Nephron progenitor cell (in vitro differentiated cells): ENCODE measurements at regions not wholly inside any gene's neighbourhood (a gene's known extent, or its start where the extent isn't known, plus 50 kb on each side); places are given as distances from the start of the nearest gene placed in this dataset.

Source experiments
- DNase-seq: peaks from one replicate; pipeline ENCODE4 v3.0.0; 2021
- H3K27ac Mint-ChIP-seq: 2 replicates; pipeline ENCODE4 v1.8.0; 2021; ENCODE audit warnings: mild to moderate bottlenecking, moderate library complexity, mixed read lengths
- H3K27me3 Mint-ChIP-seq: 2 replicates; pipeline ENCODE4 v1.8.0; 2021; ENCODE audit warnings: mild to moderate bottlenecking, low read depth, mixed read lengths; ENCODE audit not compliant: poor library complexity
- H3K36me3 Mint-ChIP-seq: 2 replicates; pipeline ENCODE4 v1.8.0; 2021; ENCODE audit warnings: low read depth, mixed read lengths
- H3K4me1 Mint-ChIP-seq: 2 replicates; pipeline ENCODE4 v1.8.0; 2021; ENCODE audit warnings: mixed read lengths
- H3K4me3 Mint-ChIP-seq: 2 replicates; pipeline ENCODE4 v1.8.0; 2021; ENCODE audit warnings: mild to moderate bottlenecking, moderate library complexity, mixed read lengths
- H3K9me3 Mint-ChIP-seq: 2 replicates; pipeline ENCODE4 v1.8.0; 2021; ENCODE audit warnings: mild to moderate bottlenecking, moderate library complexity, mixed read lengths
- TF ChIP-seq, protein P1 (sequence below): fragments of 200-600 bp; sonication (generic); IDR thresholded peaks from 2 replicates; pipeline ENCODE4 v1.5.0; 2021; ENCODE audit warnings: antibody characterized with exemption

DNA sequence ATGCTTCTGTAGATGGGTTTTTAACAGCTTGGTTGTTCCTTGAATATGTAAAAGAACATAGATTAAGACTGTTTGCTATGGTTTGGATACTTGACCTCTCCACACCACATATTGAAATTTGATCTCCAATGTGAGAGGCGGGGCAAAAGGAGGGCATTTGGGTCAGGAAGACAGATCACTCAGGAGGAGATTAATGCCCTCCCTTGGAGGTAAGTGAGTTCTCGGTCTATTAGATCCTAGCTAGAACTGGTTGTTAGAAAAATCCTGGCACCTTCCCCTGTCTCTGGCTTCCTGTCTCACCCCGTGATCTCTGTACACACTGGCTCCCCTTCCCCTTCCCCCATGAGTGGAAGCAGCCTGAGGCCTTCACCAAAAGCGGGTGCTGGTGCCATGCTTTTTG, 281.1 kb upstream of the ANKRD55 start:
- Mint-ChIP-seq H3K4me1 (peaks cover 87% of the 10 kb centered on the region), H3K27me3 (no peaks in the 10 kb centered on the region), H3K4me3 (no peak overlapping the region), H3K27ac (peak overlapping the region; percentile 80), H3K36me3 (no peaks in the 10 kb centered on the region), H3K9me3 (no peaks in the 10 kb centered on the region)
- peak; percentile 29 for DNase-seq
- TF ChIP-seq, protein P1, sequence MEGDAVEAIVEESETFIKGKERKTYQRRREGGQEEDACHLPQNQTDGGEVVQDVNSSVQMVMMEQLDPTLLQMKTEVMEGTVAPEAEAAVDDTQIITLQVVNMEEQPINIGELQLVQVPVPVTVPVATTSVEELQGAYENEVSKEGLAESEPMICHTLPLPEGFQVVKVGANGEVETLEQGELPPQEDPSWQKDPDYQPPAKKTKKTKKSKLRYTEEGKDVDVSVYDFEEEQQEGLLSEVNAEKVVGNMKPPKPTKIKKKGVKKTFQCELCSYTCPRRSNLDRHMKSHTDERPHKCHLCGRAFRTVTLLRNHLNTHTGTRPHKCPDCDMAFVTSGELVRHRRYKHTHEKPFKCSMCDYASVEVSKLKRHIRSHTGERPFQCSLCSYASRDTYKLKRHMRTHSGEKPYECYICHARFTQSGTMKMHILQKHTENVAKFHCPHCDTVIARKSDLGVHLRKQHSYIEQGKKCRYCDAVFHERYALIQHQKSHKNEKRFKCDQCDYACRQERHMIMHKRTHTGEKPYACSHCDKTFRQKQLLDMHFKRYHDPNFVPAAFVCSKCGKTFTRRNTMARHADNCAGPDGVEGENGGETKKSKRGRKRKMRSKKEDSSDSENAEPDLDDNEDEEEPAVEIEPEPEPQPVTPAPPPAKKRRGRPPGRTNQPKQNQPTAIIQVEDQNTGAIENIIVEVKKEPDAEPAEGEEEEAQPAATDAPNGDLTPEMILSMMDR, result no peak

DNA sequence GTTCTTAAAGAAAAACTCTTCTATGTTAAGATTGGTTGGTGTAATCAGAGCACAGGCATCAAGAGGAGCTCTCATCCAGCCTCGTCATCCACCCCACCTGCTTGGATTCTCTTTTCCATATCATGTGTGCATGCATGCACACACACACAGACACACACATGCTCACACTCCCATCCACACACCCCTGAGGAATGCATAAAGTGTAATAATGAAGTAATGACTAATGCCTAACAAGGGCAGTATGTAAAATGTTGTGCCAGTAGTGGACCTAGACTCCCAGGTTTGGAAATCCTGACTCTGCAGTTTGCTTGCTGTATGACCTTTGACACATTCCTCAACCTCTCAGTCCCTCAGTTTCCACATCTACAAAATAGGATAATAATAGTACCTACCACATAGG, 280.0 kb upstream of the ANKRD55 start:
- Mint-ChIP-seq H3K4me3 (no peak overlapping the region), H3K27ac (no peak overlapping the region), H3K27me3 (no peaks in the 10 kb centered on the region), H3K4me1 (peaks cover 79% of the 10 kb centered on the region), H3K9me3 (no peaks in the 10 kb centered on the region), H3K36me3 (no peaks in the 10 kb centered on the region)
- TF ChIP-seq, protein P1, result no peak
- DNase-seq, result no peak

DNA sequence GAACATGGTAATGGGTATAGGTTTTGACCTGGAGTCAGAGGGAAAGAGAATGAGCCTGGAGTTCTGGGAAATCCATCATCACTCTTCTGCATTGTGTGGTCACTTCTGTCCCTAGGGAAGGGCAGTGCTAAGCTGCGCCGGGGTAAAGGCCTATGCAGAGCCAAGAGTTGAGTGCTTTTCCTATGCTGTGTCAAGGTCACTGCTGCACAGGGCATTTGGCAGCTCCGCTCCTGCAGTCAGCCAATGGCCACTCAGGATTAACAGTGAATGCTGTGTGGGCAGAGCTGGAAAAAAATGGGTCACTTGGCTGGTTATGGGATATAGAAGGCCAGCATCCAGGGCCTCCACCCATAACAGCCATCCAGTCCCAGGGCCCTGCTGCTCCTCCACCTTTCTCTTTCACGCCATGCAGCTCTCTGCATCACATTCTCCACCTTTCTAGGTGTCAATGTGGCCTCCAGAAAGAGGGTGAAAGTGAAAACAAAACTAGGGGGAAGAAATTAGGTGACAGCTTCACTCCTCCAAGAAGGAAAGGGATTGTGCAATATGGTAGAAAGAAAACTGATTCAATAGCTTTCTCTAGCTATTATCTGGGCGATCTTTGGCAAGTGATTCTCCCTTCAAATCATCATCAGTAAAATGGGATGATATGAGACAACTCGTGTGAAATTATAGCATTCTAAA, 279.3 kb upstream of the ANKRD55 start:
- DNase-seq, result no peak
- no peak overlapping the region for H3K4me3 Mint-ChIP-seq
- peaks cover 73% of the 10 kb centered on the region for H3K4me1 Mint-ChIP-seq
- no peaks in the 10 kb centered on the region for H3K27me3 Mint-ChIP-seq
- no peaks in the 10 kb centered on the region for H3K36me3 Mint-ChIP-seq
- H3K9me3 Mint-ChIP-seq, result no peaks in the 10 kb centered on the region
- no peak overlapping the region for H3K27ac Mint-ChIP-seq
- TF ChIP-seq, protein P1, result no peak

DNA sequence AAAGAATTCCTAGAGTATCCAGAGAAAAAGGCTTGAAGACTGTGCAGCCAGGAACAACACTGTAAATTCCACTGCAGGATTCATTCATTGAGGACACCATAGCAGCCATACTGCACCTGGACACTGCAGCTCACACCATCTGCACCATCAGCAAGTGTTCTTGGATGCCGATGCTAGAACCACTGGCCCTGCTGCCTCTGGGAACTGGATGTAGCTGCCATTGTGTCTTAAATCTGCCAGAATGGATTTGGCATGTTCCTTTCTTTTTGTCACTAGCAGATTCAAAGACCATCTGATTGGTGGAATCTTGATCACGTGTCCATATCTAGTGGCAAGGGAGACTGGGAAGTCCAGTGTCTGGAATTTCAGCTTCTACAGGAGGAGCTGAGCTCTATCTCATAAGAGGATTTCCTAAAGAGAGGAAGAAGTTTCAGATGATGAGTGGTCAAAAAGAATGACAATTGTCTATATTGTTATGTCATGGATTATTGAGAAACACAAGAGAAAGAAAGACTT, 278.3 kb upstream of the ANKRD55 start:
- TF ChIP-seq, protein P1, result no peak
- no peak overlapping the region for H3K27ac Mint-ChIP-seq
- H3K36me3 Mint-ChIP-seq, result no peaks in the 10 kb centered on the region
- H3K9me3 Mint-ChIP-seq, result no peaks in the 10 kb centered on the region
- H3K27me3 Mint-ChIP-seq, result peaks cover 3% of the 10 kb centered on the region
- H3K4me3 Mint-ChIP-seq, result no peak overlapping the region
- peaks cover 62% of the 10 kb centered on the region for H3K4me1 Mint-ChIP-seq
- DNase-seq, result no peak

DNA sequence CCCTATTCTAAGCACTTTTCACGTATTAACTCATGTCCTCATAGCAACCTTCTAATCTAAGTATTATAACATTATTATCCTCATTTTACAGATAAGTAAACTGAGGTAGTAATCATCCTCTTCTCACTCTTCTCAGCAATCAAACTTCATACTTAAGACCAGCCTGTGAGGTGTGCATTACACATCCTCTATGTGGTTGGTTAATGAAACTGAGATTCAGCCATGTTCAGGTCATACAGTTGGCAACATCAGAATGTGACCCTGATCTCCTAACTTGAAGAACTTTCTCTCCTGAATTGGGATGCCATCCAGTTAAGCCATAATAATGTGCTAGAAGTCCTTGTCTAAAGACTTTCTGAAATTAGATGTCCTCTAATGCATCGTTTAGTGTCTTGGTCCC, 275.1 kb upstream of the ANKRD55 start:
- TF ChIP-seq, protein P1, result no peak
- Mint-ChIP-seq H3K4me3 (no peak overlapping the region), H3K36me3 (no peaks in the 10 kb centered on the region), H3K9me3 (peaks cover 3% of the 10 kb centered on the region), H3K27ac (no peak overlapping the region), H3K4me1 (peaks cover 33% of the 10 kb centered on the region), H3K27me3 (peaks cover 14% of the 10 kb centered on the region)
- no peak for DNase-seq

DNA sequence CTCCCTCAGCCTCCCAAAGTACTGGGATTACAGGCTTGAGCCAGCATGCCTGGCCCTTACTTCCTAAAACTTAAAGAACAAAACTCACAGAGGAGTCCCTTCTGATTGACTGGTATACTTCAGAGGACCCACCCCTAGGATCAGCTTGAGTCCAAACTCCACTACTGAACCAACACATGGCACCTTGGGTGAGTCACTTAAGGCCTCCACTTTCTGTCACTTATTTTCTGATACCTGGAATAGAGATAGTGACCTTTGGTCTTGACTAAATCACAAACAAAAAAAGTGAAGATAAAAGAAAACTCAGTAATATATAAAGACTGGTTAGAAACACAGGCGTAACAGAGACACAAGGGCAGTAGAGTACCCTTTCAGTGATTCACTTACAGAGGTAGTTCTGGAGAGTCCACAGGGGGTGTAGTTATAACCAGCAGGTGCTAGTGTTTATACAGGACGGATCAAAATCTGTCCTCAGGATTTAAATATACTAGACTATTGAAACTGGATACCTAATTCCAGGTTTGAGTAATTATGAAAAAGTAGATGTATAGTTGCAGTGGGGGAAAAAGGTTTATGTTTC, 274.3 kb upstream of the ANKRD55 start:
- DNase-seq, result no peak
- peaks cover 24% of the 10 kb centered on the region for H3K4me1 Mint-ChIP-seq
- TF ChIP-seq, protein P1, result no peak
- no peaks in the 10 kb centered on the region for H3K36me3 Mint-ChIP-seq
- H3K27me3 Mint-ChIP-seq, result peaks cover 14% of the 10 kb centered on the region
- H3K9me3 Mint-ChIP-seq, result peaks cover 3% of the 10 kb centered on the region
- no peak overlapping the region for H3K27ac Mint-ChIP-seq
- H3K4me3 Mint-ChIP-seq, result no peak overlapping the region
